ENCODE measurements at regions not wholly inside any gene's neighbourhood (a gene's known extent, or its start where the extent isn't known, plus 50 kb on each side); places are given as distances from the start of the nearest gene placed in this dataset.

- H3K27ac ChIP-seq (ENCODE audit: low read depth, low read length), result no peak overlapping the region
- H2BK5ac ChIP-seq (ENCODE audit: low read depth, low read length, poor library complexity), result no peak overlapping the region
- no peak overlapping the region for H2BK12ac ChIP-seq (ENCODE audit: low read length)
- no peak overlapping the region for H2AK5ac ChIP-seq (ENCODE audit: low read length)
- H2AFZ ChIP-seq (ENCODE audit: insufficient read depth, low read length, poor library complexity), result no peak overlapping the region
- H3K9ac ChIP-seq (ENCODE audit: low read length), result no peak overlapping the region
- no peak overlapping the region for H4K91ac ChIP-seq (ENCODE audit: low read depth, low read length)
- H3K4me1 ChIP-seq (ENCODE audit: control insufficient read depth in 1 of 2, insufficient read depth in 2 of 2, low read length in 2 of 2), result no peaks in the 10 kb centered on the region
- no peaks in the 10 kb centered on the region for H3K36me3 ChIP-seq (ENCODE audit: control insufficient read depth in 1 of 2, insufficient read depth in 2 of 2, low read length in 2 of 2)
- H3K9me3 ChIP-seq (ENCODE audit: insufficient read depth, low read depth, low read length), result no peaks in the 10 kb centered on the region
- no peaks in the 10 kb centered on the region for H3K27me3 ChIP-seq (ENCODE audit: insufficient read depth, low read length)
- no peaks in the 10 kb centered on the region for H3K79me1 ChIP-seq (ENCODE audit: low read length)
- no peak for DNase-seq
- no peak overlapping the region for H3K4me3 ChIP-seq (ENCODE audit: low read depth, low read length)
- no peak overlapping the region for H3K4me2 ChIP-seq (ENCODE audit: low read length)
- H3K4ac ChIP-seq (ENCODE audit: low read depth, low read length), result no peak overlapping the region
- no peak overlapping the region for H3K18ac ChIP-seq (ENCODE audit: low read length)
- no peak overlapping the region for H4K12ac ChIP-seq (ENCODE audit: low read depth, low read length)
- H3K79me2 ChIP-seq (ENCODE audit: control insufficient read depth, insufficient read depth, low read length, poor library complexity), result no peaks in the 10 kb centered on the region
- H2BK120ac ChIP-seq (ENCODE audit: insufficient read depth, low read length, poor library complexity), result no peak overlapping the region
- H3K23ac ChIP-seq (ENCODE audit: low read length), result no peak overlapping the region
- H3K14ac ChIP-seq (ENCODE audit: low read length), result no peak overlapping the region
- H4K8ac ChIP-seq (ENCODE audit: low read depth, low read length), result no peak overlapping the region
- WGBS (ENCODE audit: extremely low coverage, insufficient coverage, insufficient read length), result no CpG with 5 or more reads among the region's 3 CpGs
Observed at GRCh38 chr7:85521108-85521694, 334.3 kb upstream of the SEMA3D start.

GRCh38 chr7:85520175-85520574 lies 333.3 kb upstream of the SEMA3D start:
- Histone ChIP-seq H4K8ac (ENCODE audit: low read depth, low read length) (no peak overlapping the region), H3K79me2 (ENCODE audit: control insufficient read depth, insufficient read depth, low read length, poor library complexity) (no peaks in the 10 kb centered on the region), H3K9me3 (ENCODE audit: insufficient read depth, low read depth, low read length) (no peaks in the 10 kb centered on the region), H3K18ac (ENCODE audit: low read length) (no peak overlapping the region), H3K27me3 (ENCODE audit: insufficient read depth, low read length) (no peaks in the 10 kb centered on the region), H3K4ac (ENCODE audit: low read depth, low read length) (no peak overlapping the region), H3K9ac (ENCODE audit: low read length) (no peak overlapping the region), H4K12ac (ENCODE audit: low read depth, low read length) (no peak overlapping the region), H3K27ac (ENCODE audit: low read depth, low read length) (no peak overlapping the region), H2BK120ac (ENCODE audit: insufficient read depth, low read length, poor library complexity) (no peak overlapping the region), H2BK5ac (ENCODE audit: low read depth, low read length, poor library complexity) (no peak overlapping the region), H3K36me3 (ENCODE audit: control insufficient read depth in 1 of 2, insufficient read depth in 2 of 2, low read length in 2 of 2) (no peaks in the 10 kb centered on the region), H2BK12ac (ENCODE audit: low read length) (no peak overlapping the region), H3K23ac (ENCODE audit: low read length) (no peak overlapping the region), H2AFZ (ENCODE audit: insufficient read depth, low read length, poor library complexity) (no peak overlapping the region), H3K4me1 (ENCODE audit: control insufficient read depth in 1 of 2, insufficient read depth in 2 of 2, low read length in 2 of 2) (no peaks in the 10 kb centered on the region), H3K79me1 (ENCODE audit: low read length) (no peaks in the 10 kb centered on the region), H2AK5ac (ENCODE audit: low read length) (no peak overlapping the region), H3K4me3 (ENCODE audit: low read depth, low read length) (no peak overlapping the region), H3K4me2 (ENCODE audit: low read length) (no peak overlapping the region), H3K14ac (ENCODE audit: low read length) (no peak overlapping the region), H4K91ac (ENCODE audit: low read depth, low read length) (no peak overlapping the region)
- no peak for DNase-seq

DNA sequence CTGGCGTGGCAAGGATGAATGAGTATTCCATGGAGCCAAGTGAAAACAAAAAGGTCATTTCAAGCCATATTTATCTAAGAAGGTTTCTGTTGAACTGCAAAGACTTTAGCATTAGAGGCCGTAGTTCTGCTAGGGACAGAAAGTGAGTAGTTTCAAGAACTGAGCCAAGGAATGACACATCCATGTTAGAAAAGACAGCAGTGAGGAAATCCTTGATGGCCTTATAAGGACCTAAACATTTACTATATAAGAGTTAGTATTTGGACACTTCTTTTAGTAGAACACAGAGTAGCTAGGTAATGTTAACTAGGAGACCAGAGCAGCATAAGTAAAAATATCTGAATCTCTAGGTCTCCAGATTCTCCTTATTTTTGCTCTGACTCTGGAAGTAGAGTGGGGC lies 329.8 kb upstream of the SEMA3D start:
- H3K4me1 ChIP-seq (ENCODE audit: control insufficient read depth in 1 of 2, insufficient read depth in 2 of 2, low read length in 2 of 2), result no peaks in the 10 kb centered on the region
- no peak overlapping the region for H2BK5ac ChIP-seq (ENCODE audit: low read depth, low read length, poor library complexity)
- H2AFZ ChIP-seq (ENCODE audit: insufficient read depth, low read length, poor library complexity), result no peak overlapping the region
- no peak overlapping the region for H3K4me3 ChIP-seq (ENCODE audit: low read depth, low read length)
- no peaks in the 10 kb centered on the region for H3K9me3 ChIP-seq (ENCODE audit: insufficient read depth, low read depth, low read length)
- no peak overlapping the region for H3K14ac ChIP-seq (ENCODE audit: low read length)
- WGBS (ENCODE audit: extremely low coverage, insufficient coverage, insufficient read length), result no CpG with 5 or more reads among the region's 2 CpGs
- H2BK120ac ChIP-seq (ENCODE audit: insufficient read depth, low read length, poor library complexity), result no peak overlapping the region
- no peak overlapping the region for H3K4me2 ChIP-seq (ENCODE audit: low read length)
- no peak overlapping the region for H2BK12ac ChIP-seq (ENCODE audit: low read length)
- H3K23ac ChIP-seq (ENCODE audit: low read length), result no peak overlapping the region
- no peaks in the 10 kb centered on the region for H3K79me2 ChIP-seq (ENCODE audit: control insufficient read depth, insufficient read depth, low read length, poor library complexity)
- H3K27ac ChIP-seq (ENCODE audit: low read depth, low read length), result no peak overlapping the region
- H4K12ac ChIP-seq (ENCODE audit: low read depth, low read length), result no peak overlapping the region
- H3K4ac ChIP-seq (ENCODE audit: low read depth, low read length), result no peak overlapping the region
- H3K18ac ChIP-seq (ENCODE audit: low read length), result no peak overlapping the region
- no peak overlapping the region for H3K9ac ChIP-seq (ENCODE audit: low read length)
- H3K79me1 ChIP-seq (ENCODE audit: low read length), result no peaks in the 10 kb centered on the region
- no peak overlapping the region for H2AK5ac ChIP-seq (ENCODE audit: low read length)
- H3K36me3 ChIP-seq (ENCODE audit: control insufficient read depth in 1 of 2, insufficient read depth in 2 of 2, low read length in 2 of 2), result no peaks in the 10 kb centered on the region
- H4K91ac ChIP-seq (ENCODE audit: low read depth, low read length), result no peak overlapping the region
- no peak for DNase-seq
- no peak overlapping the region for H4K8ac ChIP-seq (ENCODE audit: low read depth, low read length)
- H3K27me3 ChIP-seq (ENCODE audit: insufficient read depth, low read length), result no peaks in the 10 kb centered on the region

GRCh38 chr7:85512790-85513189 lies 325.9 kb upstream of the SEMA3D start:
- no peak for DNase-seq
- H4K91ac ChIP-seq (ENCODE audit: low read depth, low read length), result no peak overlapping the region

More at GRCh38 chr7:85512790-85513189, 325.9 kb upstream of the SEMA3D start:
- no peak overlapping the region for H3K23ac ChIP-seq (ENCODE audit: low read length)
- H3K4me3 ChIP-seq (ENCODE audit: low read depth, low read length), result no peak overlapping the region
- no peak overlapping the region for H2AFZ ChIP-seq (ENCODE audit: insufficient read depth, low read length, poor library complexity)
- no peak overlapping the region for H3K4ac ChIP-seq (ENCODE audit: low read depth, low read length)
- no peak overlapping the region for H2BK12ac ChIP-seq (ENCODE audit: low read length)
- peaks cover 0 to 2% of the 10 kb centered on the region in 2 experiments for H3K4me1 ChIP-seq (ENCODE audit: control insufficient read depth in 1 of 2, insufficient read depth in 2 of 2, low read length in 2 of 2)
- no peak overlapping the region for H2BK5ac ChIP-seq (ENCODE audit: low read depth, low read length, poor library complexity)
- H3K4me2 ChIP-seq (ENCODE audit: low read length), result no peak overlapping the region
- H3K14ac ChIP-seq (ENCODE audit: low read length), result no peak overlapping the region
- no peak overlapping the region for H3K27ac ChIP-seq (ENCODE audit: low read depth, low read length)
- H3K36me3 ChIP-seq (ENCODE audit: control insufficient read depth in 1 of 2, insufficient read depth in 2 of 2, low read length in 2 of 2), result no peaks in the 10 kb centered on the region
- no peak overlapping the region for H4K8ac ChIP-seq (ENCODE audit: low read depth, low read length)
- no peak overlapping the region for H4K12ac ChIP-seq (ENCODE audit: low read depth, low read length)
- no peak overlapping the region for H3K18ac ChIP-seq (ENCODE audit: low read length)
- H3K79me2 ChIP-seq (ENCODE audit: control insufficient read depth, insufficient read depth, low read length, poor library complexity), result no peaks in the 10 kb centered on the region
- no peaks in the 10 kb centered on the region for H3K27me3 ChIP-seq (ENCODE audit: insufficient read depth, low read length)
- no peak overlapping the region for H2AK5ac ChIP-seq (ENCODE audit: low read length)
- no peaks in the 10 kb centered on the region for H3K79me1 ChIP-seq (ENCODE audit: low read length)
- no peak overlapping the region for H3K9ac ChIP-seq (ENCODE audit: low read length)
- H2BK120ac ChIP-seq (ENCODE audit: insufficient read depth, low read length, poor library complexity), result no peak overlapping the region
- H3K9me3 ChIP-seq (ENCODE audit: insufficient read depth, low read depth, low read length), result no peaks in the 10 kb centered on the region

Measured in trophoblast cell (in vitro differentiated cells and primary cell).